H1 (cell line): ENCODE measurements at regions not wholly inside any gene's neighbourhood (a gene's known extent, or its start where the extent isn't known, plus 50 kb on each side); places are given as distances from the start of the nearest gene placed in this dataset.
A peak's percentile ranks its signal among the peaks of the same experiment; 100 is the strongest.

ENCODE experiments used
- CTCF ChIA-PET: fragments of 300-600 bp; sonication (Branson Sonifier 250); formaldehyde crosslinking; loops from one replicate; lab custom pipeline; 2021; ENCODE audit not compliant: partially characterized antibody; lab: Charles Lee
- POLR2A ChIA-PET: fragments of 300-600 bp; sonication (Branson Sonifier 250); formaldehyde crosslinking; loops from one replicate; lab custom pipeline; 2021; ENCODE audit warnings: inconsistent platforms; ENCODE audit not compliant: partially characterized antibody; lab: Charles Lee
- DNase-seq, 2 experiments: peaks; one replicate each; pipeline versions ENCODE4 v3.0.0 to v3.0.0-alpha.2; 2010 to 2022; ENCODE audit warnings: low spot score in 2 of 2, low read depth in 1 of 2, mixed read lengths in 1 of 2
- FAIRE-seq: peaks from 2 replicates; lab custom pipeline; 2011; peaks lifted over from hg19 to GRCh38; lab: Jason Lieb, UNC
- H2AFZ ChIP-seq: 2 replicates; pipeline ENCODE4 v1.8.1; 2012; ENCODE audit warnings: low read length, inconsistent platforms
- H2AK5ac ChIP-seq: 2 replicates; pipeline ENCODE4 v1.6.1; 2013; ENCODE audit warnings: low read depth, low read length
- H2BK120ac ChIP-seq: replicated peaks from 2 replicates; pipeline ENCODE3; 2013; ENCODE audit warnings: low read depth, low read length, inconsistent platforms
- H2BK12ac ChIP-seq: 2 replicates; pipeline ENCODE4 v1.6.1; 2013; ENCODE audit warnings: low read depth, low read length
- H2BK15ac ChIP-seq: 2 replicates; pipeline ENCODE4 v1.6.1; 2013; ENCODE audit warnings: low read length
- H2BK20ac ChIP-seq: 2 replicates; pipeline ENCODE4 v1.6.1; 2013; ENCODE audit warnings: low read length
- H2BK5ac ChIP-seq: 2 replicates; pipeline ENCODE4 v1.6.1; 2013; ENCODE audit warnings: low read depth, low read length
- H3K14ac ChIP-seq: 2 replicates; pipeline ENCODE4 v1.6.1; 2013; ENCODE audit warnings: inconsistent platforms; ENCODE audit not compliant: insufficient read length
- H3K18ac ChIP-seq: 2 replicates; pipeline ENCODE4 v1.6.1; 2013; ENCODE audit warnings: low read length; ENCODE audit errors: extremely low read depth
- H3K23ac ChIP-seq: 2 replicates; pipeline ENCODE4 v1.6.1; 2013; ENCODE audit warnings: inconsistent platforms; ENCODE audit not compliant: insufficient read length
- H3K23me2 ChIP-seq: 2 replicates; pipeline ENCODE4 v1.6.1; 2013; ENCODE audit warnings: low read depth, low read length
- H3K27ac ChIP-seq: 2 replicates; pipeline ENCODE4 v1.6.1; 2011; ENCODE audit warnings: low read depth, low read length, inconsistent platforms
- H3K27me3 ChIP-seq, 4 experiments: replicated peaks in 1 of 4; 1 replicate in 1 of 4; 2 replicates in 3 of 4; pipeline versions ENCODE4 v1.6.1 to v1.8.1; 2011 to 2013; ENCODE audit warnings: low read length in 3 of 4, mild to moderate bottlenecking in 3 of 4, inconsistent platforms in 2 of 4, mixed read lengths in 2 of 4, moderate library complexity in 1 of 4; ENCODE audit not compliant: control insufficient read depth in 3 of 4, insufficient read depth in 3 of 4; ENCODE audit errors: extremely low read depth in 1 of 4
- H3K36me3 ChIP-seq, 4 experiments: 2 replicates each; pipeline versions ENCODE4 v1.6.1 to v1.8.1; 2011 to 2013; ENCODE audit warnings: mild to moderate bottlenecking in 4 of 4, low read length in 3 of 4, moderate library complexity in 2 of 4, control low read depth in 1 of 4, inconsistent platforms in 1 of 4; ENCODE audit not compliant: insufficient read depth in 4 of 4, control insufficient read depth in 2 of 4
- H3K4ac ChIP-seq: replicated peaks from 2 replicates; pipeline ENCODE3; 2013; ENCODE audit warnings: low read length, low read depth, mixed read lengths, inconsistent platforms; ENCODE audit not compliant: insufficient read length
- H3K4me1 ChIP-seq, 4 experiments: replicated peaks in 1 of 4; 1 replicate in 1 of 4; 2 replicates in 3 of 4; pipeline versions ENCODE4 v1.6.1 to v1.8.1; 2011 to 2013; ENCODE audit warnings: low read length in 3 of 4, inconsistent platforms in 2 of 4, mixed read lengths in 1 of 4; ENCODE audit not compliant: insufficient read depth in 4 of 4, control insufficient read depth in 3 of 4
- H3K4me2 ChIP-seq, 2 experiments: 2 replicates each; pipeline versions ENCODE4 v1.6.1 to v1.8.1; 2011 to 2013; ENCODE audit warnings: low read depth in 2 of 2, low read length in 2 of 2, control low read depth in 1 of 2, inconsistent platforms in 1 of 2, mild to moderate bottlenecking in 1 of 2; ENCODE audit not compliant: insufficient read depth in 1 of 2
- H3K4me3 ChIP-seq, 4 experiments: fragments of 200-600, 300-600 bp in 1 of 4; sonication (generic), shearing (Covaris generic), sonication (Bioruptor Twin) in 1 of 4; 2 replicates each; pipeline versions ENCODE4 v1.5.1 to v1.8.1; 2011 to 2016; ENCODE audit warnings: low read length in 4 of 4, low read depth in 3 of 4, control low read depth in 2 of 4, inconsistent platforms in 2 of 4, mild to moderate bottlenecking in 2 of 4, mixed read lengths in 1 of 4, moderate library complexity in 1 of 4; ENCODE audit not compliant: insufficient read depth in 2 of 4; ENCODE audit errors: extremely low read depth in 1 of 4
- H3K56ac ChIP-seq: replicated peaks from 2 replicates; pipeline ENCODE3; 2013; ENCODE audit warnings: low read depth, mild to moderate bottlenecking, mixed read lengths, low read length, inconsistent platforms; ENCODE audit not compliant: insufficient read length
- H3K79me1 ChIP-seq: 2 replicates; pipeline ENCODE4 v1.6.1; 2013; ENCODE audit warnings: low read depth, low read length, control low read depth
- H3K79me2 ChIP-seq, 2 experiments: 2 replicates each; pipeline versions ENCODE4 v1.6.1 to v1.8.1; 2012 to 2013; ENCODE audit warnings: low read length in 2 of 2, mild to moderate bottlenecking in 2 of 2, inconsistent platforms in 1 of 2; ENCODE audit not compliant: insufficient read depth in 2 of 2, control insufficient read depth in 1 of 2
- H3K9ac ChIP-seq, 4 experiments: replicated peaks in 1 of 4; 1 replicate in 1 of 4; 2 replicates in 3 of 4; pipeline versions ENCODE4 v1.6.1 to v1.8.1; 2011 to 2013; ENCODE audit warnings: low read depth in 3 of 4, low read length in 3 of 4, control low read depth in 2 of 4, mild to moderate bottlenecking in 2 of 4, moderate library complexity in 2 of 4, inconsistent platforms in 1 of 4; ENCODE audit errors: extremely low read depth in 1 of 4
- H3K9me3 ChIP-seq, 2 experiments: 2 replicates each; pipeline versions ENCODE4 v1.6.1 to v1.8.1; 2012 to 2013; ENCODE audit warnings: mild to moderate bottlenecking in 2 of 2, moderate library complexity in 2 of 2, control low read depth in 1 of 2, inconsistent platforms in 1 of 2, low read depth in 1 of 2, low read length in 1 of 2, mixed read lengths in 1 of 2; ENCODE audit not compliant: insufficient read depth in 2 of 2
- H4K20me1 ChIP-seq, 2 experiments: replicated peaks in 1 of 2; 2 replicates each; pipeline versions ENCODE3 to v1.8.1; 2011 to 2013; ENCODE audit warnings: inconsistent platforms in 2 of 2, low read length in 2 of 2, mild to moderate bottlenecking in 1 of 2; ENCODE audit not compliant: insufficient read depth in 2 of 2, control insufficient read depth in 1 of 2
- H4K5ac ChIP-seq: 2 replicates; pipeline ENCODE4 v1.6.1; 2013; ENCODE audit warnings: low read length, low read depth, mixed read lengths, inconsistent platforms; ENCODE audit not compliant: insufficient read length
- H4K8ac ChIP-seq: 2 replicates; pipeline ENCODE4 v1.8.0; 2013; ENCODE audit warnings: mild to moderate bottlenecking, moderate library complexity, low read length, inconsistent platforms; ENCODE audit not compliant: insufficient read depth; ENCODE audit errors: extremely low read depth
- H4K91ac ChIP-seq: replicated peaks from 2 replicates; pipeline ENCODE3; 2013; ENCODE audit warnings: low read length, mixed read lengths, inconsistent platforms; ENCODE audit not compliant: insufficient read length
- WGBS, 2 experiments: shearing (Covaris generic) in 1 of 2; methylation state at CpG; one replicate each; pipeline versions ENCODE4 v1.1.6 to v1.1.7; 2013 to 2015; ENCODE audit warnings: low lambda C conversion rate in 2 of 2, mixed read lengths in 2 of 2, inconsistent platforms in 1 of 2, low coverage in 1 of 2, missing lambda C conversion rate in 1 of 2; ENCODE audit not compliant: insufficient replicate concordance in 2 of 2, insufficient coverage in 1 of 2, insufficient read length in 1 of 2; ENCODE audit errors: extremely low coverage in 1 of 2, missing lambda C conversion rate in 1 of 2; 5-methylcytosine and 5-hydroxymethylcytosine counted together

GRCh38 chr11:116164843-116165242, 607.9 kb downstream of the BUD13 start:
- Histone ChIP-seq H3K79me1 (no peaks in the 10 kb centered on the region), H4K5ac (no peak overlapping the region), H4K91ac (no peak overlapping the region), H2AK5ac (no peak overlapping the region), H4K8ac (no peak overlapping the region), H2BK12ac (no peak overlapping the region), H2BK20ac (no peak overlapping the region), H3K27me3 (no peaks in the 10 kb centered on the region), H2AFZ (no peak overlapping the region), H2BK15ac (no peak overlapping the region), H3K9me3 (no peaks in the 10 kb centered on the region), H3K23ac (no peak overlapping the region), H3K9ac (no peak overlapping the region), H3K27ac (no peak overlapping the region), H4K20me1 (peaks cover 0 to 4% of the 10 kb centered on the region in 2 experiments), H3K36me3 (no peaks in the 10 kb centered on the region), H3K18ac (no peak overlapping the region), H3K4me2 (no peak overlapping the region), H3K23me2 (no peaks in the 10 kb centered on the region), H3K14ac (no peak overlapping the region), H3K4ac (no peak overlapping the region), H3K56ac (no peak overlapping the region), H3K4me3 (no peak overlapping the region), H3K4me1 (peaks cover 0 to 7% (median under 1%) of the 10 kb centered on the region in 4 experiments; a peak in 1 of 7 replicates), H2BK120ac (no peak overlapping the region), H2BK5ac (no peak overlapping the region), H3K79me2 (no peaks in the 10 kb centered on the region)
- ChIA-PET POLR2A (no interaction called here), CTCF (interaction anchor here (0.8 to 2.4 kb wide), 11 partner anchors 9 to 175 kb away, joined by 3 to 7 read pairs (median 3); no protein-coding TSS in a partner anchor)
- WGBS, 2 experiments: 74% methylated on average over 5 of the region's 5 CpGs; no CpG with 5 or more reads in 1 of the 2 experiments
- DNase-seq (peak in 1 of 2 experiments; percentile 19), FAIRE-seq (no peak)
